SK-N-SH (cell line): ENCODE measurements at regions not wholly inside any gene's neighbourhood (a gene's known extent, or its start where the extent isn't known, plus 50 kb on each side); places are given as distances from the start of the nearest gene placed in this dataset.

Experiments used
- ELF1 ChIP-seq: IDR thresholded peaks from 2 replicates; pipeline ENCODE4 v1.4.0; 2012
- FOXM1 ChIP-seq: IDR thresholded peaks from 2 replicates; pipeline ENCODE4 v1.4.0; 2012; ENCODE audit warnings: low read depth, mild to moderate bottlenecking
- NFIC ChIP-seq: IDR thresholded peaks from 2 replicates; pipeline ENCODE4 v1.4.0; 2012; ENCODE audit warnings: borderline replicate concordance
- POLR2AphosphoS5 ChIP-seq: IDR thresholded peaks from 2 replicates; pipeline ENCODE4 v1.6.1; 2012; ENCODE audit warnings: low read depth, low read length
- TAF1 ChIP-seq: IDR thresholded peaks from 2 replicates; pipeline ENCODE4 v1.6.1; 2012; ENCODE audit warnings: low read depth, mild to moderate bottlenecking, low read length, moderate library complexity, borderline replicate concordance
- TCF12 ChIP-seq: IDR thresholded peaks from 2 replicates; pipeline ENCODE4 v1.4.0; 2012
- TF ChIP-seq, protein P1 (sequence below): IDR thresholded peaks from 2 replicates; pipeline ENCODE4; 2012
- TF ChIP-seq, protein P2 (sequence below): fragments of 200-600 bp; sonication (generic); IDR thresholded peaks from 2 replicates; pipeline ENCODE4 v1.6.1; 2017; ENCODE audit warnings: antibody characterized with exemption, mild to moderate bottlenecking, moderate library complexity

DNA sequence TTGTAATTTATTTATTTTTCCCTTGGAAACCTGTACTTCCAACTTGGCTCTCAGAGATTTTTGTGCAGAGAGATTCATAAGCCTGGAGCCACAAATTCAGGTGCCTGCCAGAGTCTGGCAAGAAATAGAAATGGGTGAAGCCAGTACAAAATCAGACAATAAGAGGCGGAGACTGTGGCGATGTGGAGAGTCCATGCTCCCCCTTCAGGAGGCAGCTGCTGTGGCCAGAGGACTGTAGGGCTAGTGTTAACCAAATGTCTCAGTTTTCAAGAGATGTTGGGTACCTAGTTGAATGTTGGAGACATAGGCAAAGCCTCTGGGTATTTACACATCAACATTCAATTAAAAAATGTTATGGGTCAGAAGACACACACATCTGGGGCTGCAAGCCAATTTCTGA, 208.6 kb downstream of the PSAT1 start:
- TF ChIP-seq POLR2AphosphoS5 (no peak), NFIC (no peak), TCF12 (no peak), FOXM1 (no peak), ELF1 (no peak), TAF1 (no peak)
- TF ChIP-seq, protein P1, sequence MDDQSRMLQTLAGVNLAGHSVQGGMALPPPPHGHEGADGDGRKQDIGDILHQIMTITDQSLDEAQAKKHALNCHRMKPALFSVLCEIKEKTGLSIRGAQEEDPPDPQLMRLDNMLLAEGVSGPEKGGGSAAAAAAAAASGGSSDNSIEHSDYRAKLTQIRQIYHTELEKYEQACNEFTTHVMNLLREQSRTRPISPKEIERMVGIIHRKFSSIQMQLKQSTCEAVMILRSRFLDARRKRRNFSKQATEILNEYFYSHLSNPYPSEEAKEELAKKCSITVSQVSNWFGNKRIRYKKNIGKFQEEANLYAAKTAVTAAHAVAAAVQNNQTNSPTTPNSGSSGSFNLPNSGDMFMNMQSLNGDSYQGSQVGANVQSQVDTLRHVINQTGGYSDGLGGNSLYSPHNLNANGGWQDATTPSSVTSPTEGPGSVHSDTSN: no peak
- TF ChIP-seq, protein P2, sequence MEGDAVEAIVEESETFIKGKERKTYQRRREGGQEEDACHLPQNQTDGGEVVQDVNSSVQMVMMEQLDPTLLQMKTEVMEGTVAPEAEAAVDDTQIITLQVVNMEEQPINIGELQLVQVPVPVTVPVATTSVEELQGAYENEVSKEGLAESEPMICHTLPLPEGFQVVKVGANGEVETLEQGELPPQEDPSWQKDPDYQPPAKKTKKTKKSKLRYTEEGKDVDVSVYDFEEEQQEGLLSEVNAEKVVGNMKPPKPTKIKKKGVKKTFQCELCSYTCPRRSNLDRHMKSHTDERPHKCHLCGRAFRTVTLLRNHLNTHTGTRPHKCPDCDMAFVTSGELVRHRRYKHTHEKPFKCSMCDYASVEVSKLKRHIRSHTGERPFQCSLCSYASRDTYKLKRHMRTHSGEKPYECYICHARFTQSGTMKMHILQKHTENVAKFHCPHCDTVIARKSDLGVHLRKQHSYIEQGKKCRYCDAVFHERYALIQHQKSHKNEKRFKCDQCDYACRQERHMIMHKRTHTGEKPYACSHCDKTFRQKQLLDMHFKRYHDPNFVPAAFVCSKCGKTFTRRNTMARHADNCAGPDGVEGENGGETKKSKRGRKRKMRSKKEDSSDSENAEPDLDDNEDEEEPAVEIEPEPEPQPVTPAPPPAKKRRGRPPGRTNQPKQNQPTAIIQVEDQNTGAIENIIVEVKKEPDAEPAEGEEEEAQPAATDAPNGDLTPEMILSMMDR: no peak
